GOT3 (cell line): ENCODE measurements at regions not wholly inside any gene's neighbourhood (a gene's known extent, or its start where the extent isn't known, plus 50 kb on each side); places are given as distances from the start of the nearest gene placed in this dataset.

ENCODE experiments used
- DNase-seq: peaks from one replicate; lab custom pipeline; 2025; ENCODE audit warnings: mixed read lengths; lab: John Stamatoyannopoulos, UW

DNA sequence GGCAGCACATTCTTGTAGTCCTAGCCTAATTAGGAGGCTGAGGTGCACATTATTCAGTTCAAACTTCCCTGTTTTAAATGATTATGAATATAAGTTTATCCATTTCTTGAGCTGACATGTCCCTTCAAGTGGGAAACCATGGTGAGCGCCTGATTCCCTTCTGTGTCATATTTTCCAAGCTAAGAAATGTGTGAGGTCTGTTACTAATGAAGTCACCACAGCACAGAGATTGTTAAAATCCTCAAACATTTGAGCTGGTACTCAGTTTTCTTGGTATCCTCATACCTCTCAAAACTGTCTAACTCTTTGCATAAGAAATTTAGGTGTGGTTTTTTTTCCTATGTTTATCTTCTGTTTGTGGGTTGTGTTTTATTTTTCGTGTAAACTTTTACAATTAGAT is 926.8 kb downstream of the GATA3 start:
- DNase-seq = no peak

DNA sequence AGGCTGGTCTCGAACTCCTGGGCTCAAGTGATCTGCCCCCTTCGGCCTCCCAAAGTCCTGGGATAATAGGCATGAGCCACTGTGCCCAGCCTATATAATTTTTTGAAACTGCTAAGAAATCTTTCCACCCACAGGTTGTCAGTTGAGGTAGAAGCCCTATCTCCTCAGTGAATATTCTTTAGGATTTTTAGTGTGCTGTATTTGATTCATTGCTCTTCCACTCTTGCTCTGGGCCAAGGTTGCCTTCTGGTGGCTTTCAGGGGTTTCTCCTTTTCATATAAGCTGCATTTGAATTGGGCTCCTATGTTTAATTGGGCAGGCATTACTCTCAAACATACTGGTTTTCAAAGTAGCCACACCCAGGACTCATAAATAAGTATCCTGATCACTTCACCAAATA is 931.2 kb downstream of the GATA3 start:
- DNase-seq = no peak

DNA sequence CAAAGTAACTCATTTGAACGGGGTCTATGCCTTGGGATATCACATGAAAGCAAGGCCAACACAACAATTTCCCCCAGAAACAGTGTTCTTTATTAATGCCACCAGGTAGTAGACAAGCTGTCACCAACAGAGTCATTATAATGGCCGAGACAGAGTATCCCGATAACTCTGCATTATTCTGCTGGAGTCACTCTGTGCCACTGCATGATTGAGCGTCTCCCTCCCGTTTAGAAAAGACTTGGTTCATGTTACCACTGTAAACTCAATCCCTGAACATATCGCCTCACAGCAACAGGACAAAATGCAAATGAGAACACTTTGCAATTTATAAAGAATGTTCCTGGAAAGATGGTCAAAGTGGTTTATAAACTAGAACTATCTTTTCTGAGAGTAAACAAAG is 932.5 kb downstream of the GATA3 start:
- no peak for DNase-seq

DNA sequence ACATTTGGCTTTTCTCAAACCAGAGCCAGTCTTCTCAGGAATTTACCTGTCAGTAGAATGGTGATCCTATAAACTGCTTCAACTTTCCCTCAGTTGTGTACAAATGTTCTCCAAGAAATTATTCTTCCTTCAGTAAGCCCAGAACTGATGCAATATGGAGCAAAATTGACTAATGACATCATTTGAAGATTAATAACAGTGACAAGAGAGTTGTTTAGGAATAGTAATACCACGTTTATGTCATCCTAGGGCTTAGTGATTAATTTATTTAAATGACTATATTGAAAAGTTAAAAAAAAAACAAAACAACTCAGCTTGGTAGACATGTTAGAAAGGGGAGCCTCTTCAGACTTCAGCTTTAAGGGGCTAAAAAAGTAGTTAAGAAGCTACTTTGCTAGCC is 933.2 kb downstream of the GATA3 start:
- DNase-seq = no peak

DNA sequence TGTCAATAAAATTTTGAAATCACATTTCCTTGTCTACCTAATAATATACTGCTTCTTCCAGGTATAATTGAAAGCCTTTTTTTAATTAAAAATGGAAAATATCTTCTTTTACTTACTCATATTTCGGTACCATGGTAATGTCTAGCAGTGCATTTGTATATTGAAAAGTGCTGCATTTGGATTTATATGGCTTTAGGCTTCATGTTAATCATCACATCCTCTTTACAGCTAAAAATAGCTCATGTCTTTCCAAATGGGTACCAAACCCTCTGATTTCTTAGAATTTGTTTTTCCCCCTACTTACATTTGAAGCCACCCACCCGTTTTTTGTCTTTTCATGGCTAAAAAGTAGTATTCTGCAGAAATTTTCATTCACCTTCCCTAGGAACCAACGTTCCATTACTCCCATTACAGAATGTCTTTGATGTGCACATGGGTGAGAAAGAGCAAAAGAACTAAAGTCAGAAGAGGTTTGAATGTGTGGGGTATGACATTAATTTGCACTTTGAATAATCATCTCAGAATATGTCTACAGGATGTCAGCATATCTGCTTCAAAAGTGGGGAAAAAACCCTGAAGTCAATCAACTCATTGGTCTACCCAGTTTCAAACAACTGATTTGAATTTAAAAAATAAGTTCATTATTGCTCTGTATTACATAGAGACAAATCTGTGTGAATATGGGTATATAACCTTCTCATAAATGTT is 935.9 kb downstream of the GATA3 start:
- no peak for DNase-seq

DNA sequence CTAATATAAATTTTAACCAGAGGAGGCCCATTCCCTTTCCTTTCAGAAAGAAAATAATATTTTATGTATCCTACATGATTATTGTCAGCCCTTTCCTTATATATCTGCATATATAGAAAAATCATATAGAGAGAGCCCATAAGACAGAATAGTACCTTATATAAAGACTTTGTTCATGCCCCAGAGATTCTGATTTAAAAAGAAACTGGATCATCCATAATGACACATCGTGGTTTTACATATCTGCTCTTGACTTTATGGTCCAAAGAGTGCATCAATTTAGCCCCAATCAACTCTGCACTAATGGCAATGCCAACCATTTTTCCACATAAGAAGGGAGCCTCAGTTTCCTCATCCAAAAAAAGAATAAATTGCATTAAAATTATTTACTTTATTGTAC is 937.5 kb downstream of the GATA3 start:
- DNase-seq = no peak

DNA sequence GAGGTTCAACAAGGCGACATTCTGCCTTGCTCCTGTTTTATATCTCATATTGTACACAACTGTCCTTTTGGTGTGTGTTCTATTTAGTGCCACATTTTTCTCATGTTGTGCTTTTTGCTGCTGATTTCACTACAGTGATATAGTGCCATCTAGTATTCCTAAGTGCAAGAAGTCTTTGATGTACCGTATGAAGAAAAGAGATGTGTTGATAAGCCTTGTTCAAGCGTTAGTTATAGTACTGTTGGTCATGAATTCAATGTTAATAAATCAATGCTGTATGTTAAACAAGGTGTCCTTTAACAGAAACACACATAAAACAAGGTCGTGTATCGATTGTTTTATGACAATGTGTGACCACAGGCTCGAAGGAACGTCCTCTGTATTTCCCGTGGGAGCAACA is 939.4 kb downstream of the GATA3 start:
- DNase-seq = no peak

DNA sequence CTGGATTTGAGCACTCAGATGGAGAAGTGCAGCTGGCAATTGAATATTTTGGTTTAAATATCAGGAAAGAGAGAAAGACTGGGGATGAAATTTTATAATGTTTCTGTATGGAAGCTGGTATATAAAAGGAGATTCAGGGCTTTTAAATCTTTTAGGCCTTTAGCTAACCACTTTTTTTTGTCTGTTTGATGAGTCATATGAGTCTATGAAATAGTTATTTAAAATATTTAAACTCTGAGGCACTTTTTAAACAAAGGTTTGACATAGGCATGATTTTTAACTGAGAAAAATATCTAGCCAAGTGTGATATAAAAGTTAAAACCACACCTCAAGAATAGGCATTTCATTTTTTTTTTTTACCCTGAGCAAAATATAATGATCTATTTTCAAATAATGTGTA is 944.3 kb downstream of the GATA3 start:
- no peak for DNase-seq

DNA sequence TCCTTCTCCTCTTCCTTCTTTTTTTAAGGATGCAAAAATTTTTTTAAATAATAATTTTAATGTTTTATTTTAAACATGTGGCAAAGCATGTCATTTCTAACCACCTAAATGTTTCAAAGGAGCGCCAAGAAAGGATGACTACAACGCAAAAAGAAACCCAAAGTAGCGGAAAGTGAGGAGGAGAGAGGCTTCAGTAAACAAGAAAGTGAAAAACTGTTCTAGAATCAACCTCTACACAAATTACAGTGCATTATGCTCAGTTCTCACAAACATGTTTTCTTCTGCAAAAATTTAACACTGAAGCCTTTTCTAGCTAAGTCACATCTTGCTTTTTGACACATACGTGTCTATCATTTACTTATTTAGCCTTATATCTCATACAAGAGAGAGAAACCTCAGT is 948.6 kb downstream of the GATA3 start:
- no peak for DNase-seq

DNA sequence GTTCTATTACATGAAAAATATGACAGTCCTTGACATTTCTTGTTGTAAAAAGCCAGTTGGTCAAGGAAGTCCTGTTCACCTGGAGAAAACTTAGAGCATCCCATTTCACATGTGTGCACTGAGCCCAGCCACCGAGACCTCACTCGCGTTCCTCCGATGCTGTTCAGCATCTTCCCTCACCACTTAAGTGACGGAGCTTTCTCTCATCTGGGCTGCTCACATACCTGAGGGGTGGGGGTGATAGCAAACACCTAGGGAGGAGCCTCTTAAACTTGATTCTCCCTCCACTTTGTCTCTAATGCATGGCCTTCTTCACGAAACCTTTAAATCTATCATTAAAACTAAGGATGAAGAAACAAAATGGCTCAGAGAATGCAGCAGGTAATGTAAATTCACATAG is 950.2 kb downstream of the GATA3 start:
- no peak for DNase-seq

DNA sequence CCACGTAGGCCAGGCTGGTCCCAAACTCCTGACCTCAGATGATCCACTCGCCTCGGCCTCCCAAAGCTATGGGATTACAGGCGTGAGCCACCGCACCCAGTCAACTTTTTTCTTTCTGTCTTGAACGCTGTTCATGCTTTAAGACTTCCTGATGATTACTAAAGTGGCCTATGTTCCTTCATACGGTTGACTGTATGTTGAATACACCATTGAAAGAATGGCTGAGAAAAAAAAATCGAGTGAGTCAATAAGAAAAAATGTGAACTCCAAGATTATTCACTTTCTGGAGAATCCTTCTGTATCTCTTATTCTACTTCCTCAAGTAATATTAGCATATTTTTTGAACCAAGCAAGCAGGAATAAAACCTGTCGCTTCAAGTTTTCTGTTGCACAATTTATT is 955.0 kb downstream of the GATA3 start:
- no peak for DNase-seq

DNA sequence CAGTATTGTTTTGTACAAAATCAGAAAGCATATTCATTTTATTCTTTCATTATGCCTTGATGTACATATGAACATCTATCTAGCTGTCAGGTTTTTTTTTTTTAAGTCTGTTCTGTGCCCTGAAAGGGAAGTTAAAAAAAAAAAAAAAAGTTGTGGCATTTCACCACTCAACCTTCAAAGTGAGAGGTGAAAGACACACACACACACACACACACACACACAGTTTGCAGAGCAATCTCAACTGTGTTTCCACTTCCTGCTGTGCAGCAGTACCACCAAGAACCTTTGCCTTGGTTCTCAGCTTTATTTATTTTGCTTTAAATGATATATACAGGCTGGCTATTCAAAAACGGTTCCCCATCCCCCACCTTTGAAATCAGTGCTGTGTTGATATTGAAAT is 955.6 kb downstream of the GATA3 start:
- DNase-seq = no peak

DNA sequence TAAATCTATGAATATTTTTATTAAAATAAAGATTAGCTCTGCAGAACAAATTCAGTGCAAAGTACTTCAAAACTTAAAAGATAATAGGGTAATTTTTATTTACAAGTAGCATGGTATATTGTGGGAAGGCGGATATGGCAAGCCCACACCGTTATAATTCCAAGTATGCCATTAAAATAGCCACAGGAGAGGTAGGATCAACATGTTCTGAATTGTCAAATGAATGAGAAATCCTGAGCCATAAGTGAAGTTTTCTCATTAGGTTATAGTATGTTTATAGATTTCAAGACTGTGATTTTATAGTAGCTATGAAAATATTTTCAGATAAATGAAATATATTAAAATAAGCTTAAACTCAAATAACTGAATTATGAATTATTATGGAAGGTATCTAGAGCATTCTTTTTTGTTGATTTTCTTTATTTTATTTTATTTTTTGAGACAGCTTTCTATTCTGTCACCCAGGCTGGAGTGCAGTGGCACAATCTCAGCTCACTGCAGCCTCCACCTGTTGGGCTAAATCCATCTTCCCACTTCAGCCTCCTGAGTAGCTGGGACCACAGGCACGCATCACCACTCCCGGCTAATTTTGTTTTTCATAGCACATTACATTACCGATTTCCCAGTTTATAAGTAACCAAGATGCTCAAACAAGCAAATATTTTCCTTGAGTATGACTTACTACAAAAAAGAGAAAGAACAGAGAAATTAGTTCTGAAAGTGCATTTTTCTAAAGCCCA is 956.6 kb downstream of the GATA3 start:
- DNase-seq = no peak

DNA sequence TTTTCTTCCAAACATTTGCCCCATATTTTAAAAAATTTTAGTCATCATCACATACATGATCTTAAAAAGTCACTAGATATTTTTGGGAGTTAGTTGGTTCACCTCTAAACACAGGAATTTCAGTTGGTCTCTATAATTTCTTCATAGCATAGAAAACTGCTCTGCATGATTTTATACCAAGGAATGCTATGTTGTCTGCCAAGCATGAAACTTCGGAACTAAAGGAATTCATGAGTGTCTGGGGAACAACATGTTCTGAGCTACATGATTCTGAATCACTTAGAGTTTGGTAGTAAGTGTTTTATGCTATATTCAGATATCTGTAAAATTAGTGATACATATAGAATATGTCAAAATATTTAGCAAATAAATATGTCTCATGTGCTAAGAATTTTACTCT is 957.8 kb downstream of the GATA3 start:
- DNase-seq = no peak

DNA sequence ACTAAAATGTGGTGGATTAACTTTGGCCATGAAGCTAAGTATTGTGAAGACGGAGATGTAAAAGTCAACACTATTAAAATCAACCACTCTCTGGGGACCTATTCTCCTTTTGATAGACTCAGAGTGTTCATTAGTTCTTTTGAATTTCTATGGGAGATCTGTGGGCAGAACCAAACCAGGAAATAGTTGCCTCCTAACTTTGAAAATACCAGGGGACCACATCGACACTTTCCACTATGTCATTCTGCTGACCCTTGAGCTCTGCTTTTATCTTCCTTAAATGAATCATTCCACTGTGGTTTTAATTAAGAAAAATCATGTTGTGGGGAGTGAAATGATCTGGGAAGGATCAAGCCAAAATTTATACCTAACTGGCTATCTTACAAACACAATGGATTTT is 960.5 kb downstream of the GATA3 start:
- DNase-seq = no peak

DNA sequence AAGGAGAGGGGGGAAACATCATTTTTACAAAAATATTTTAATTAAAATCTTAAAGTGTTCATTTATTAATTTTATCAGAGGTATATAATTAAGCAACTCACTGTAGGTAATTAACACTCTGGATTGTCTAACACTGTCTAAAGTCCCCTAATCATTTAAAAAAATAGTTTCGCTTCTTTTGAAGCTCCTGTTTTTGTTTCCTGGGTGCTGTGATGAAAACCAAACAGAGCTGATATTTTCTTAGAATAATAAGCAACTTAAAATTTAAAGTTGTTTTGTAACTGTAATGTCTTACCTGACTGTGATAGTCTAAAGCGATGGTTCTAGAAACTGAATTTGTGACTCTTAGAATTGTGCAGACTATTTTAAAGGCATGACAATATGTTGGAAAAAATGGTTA is 961.0 kb downstream of the GATA3 start:
- DNase-seq = no peak

DNA sequence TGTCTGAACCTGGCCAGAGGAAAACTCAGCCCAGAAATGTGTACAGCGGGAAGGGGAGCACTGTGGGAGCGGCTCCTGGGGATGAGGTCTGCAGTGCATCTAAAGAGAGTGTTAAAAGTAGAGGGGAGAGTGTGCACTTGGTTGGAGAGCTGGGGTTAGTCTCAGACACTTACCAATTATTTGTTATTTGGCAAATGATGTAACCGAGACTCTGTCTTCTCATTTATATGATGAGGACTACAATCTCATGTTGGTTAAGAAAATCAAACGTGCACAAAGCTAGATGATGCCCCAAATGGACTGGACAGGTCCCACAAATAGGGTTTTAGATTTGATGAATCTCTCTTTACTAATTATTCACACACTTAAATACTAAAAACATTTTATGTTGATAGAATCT is 962.4 kb downstream of the GATA3 start:
- DNase-seq = no peak

DNA sequence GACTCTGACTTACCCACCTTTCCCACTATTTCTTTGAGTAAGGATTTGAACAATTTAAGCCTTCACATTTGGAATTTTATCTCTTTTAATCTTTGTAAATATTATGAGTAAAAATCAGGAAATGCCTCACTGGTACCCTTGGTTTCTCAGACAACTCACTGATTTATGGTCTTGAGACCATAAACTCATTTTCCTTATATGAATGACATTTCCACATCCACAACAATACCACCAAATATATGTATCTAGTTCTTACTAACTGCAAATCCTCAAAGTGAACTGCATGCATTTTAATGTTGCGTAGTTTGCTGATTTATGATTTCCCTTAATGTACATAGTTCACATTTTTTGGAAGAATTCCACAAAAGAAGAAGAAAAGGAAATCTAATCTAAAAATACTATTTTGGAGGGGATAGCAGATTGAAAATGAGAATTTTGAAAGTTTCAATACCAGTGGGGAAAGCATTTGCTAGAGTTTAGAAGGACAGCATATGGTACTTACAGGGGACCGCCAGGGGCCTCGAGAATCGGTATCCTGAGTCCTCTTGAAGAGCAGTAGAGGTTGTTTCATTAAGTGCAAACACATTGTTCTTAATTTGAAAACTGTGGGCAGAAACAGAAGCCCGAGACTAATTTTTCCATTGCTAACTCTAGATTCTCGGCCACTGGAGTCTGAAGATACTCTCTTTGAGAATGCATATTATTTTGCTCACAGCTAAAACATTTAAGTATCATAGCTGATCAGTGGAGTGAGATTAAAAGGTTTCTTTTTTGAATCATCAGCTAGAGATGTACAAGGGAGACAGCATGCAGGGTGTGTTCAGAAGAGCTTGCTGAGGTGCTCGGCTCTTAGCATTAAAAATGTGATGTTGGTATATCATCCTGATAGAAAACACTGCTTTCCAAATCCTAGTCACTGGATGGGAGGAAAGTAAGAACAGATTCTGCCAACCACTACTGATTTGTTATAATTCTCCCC is 964.0 kb downstream of the GATA3 start:
- DNase-seq = no peak

DNA sequence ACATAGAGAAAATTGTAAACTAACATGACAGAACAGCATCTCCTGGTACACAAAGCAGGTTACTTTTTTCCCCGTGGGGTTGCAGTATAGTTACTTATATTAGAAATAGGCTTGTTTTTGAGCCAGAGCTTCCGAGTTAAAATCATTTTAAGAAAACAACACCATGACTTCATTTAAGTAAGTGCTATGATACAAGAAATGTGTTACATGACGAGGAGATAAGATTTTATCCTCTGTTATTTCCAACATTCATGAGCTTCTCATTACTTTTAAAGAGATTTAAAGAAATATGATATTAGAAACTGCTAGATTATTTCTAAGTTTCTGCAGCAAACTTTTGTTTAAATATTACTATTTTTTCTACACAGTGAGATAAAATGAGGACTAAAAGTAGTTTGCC is 968.7 kb downstream of the GATA3 start:
- no peak for DNase-seq

DNA sequence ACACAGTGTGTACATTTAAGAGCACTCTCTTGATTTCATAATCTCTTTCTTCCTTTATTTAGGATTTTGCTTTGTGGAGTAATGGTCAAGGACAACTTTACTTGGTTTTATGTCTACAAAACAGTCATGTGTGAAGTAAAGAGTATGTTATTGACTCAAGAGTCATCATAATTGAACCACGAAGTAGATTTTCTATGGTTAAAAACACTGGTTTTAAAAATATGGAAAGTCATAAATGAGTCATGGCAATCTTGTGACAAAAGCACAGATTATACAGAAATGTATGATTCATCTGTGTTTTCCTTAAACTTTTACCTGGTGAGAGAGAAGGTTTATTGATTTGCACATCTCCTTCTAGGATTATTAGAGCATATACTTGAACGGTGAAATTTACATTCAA is 969.7 kb downstream of the GATA3 start:
- no peak for DNase-seq

DNA sequence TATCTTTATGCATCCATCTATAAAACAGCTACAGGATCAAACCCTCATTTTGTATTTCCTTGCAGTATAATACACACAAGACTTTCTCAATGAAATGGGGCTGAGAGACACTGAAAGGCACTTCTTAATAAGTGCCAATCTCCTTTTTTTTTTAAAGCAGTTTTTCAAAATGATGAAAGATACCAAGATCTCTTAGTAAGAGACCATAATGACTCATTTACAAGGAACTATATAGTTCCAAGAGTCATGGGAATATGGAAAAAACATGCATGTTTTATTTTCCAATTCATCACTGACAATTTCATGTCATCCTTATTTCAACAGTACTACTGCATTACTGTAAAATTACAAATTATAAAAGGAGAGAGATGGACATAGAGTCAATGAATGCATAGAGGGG is 973.7 kb downstream of the GATA3 start:
- DNase-seq = no peak

DNA sequence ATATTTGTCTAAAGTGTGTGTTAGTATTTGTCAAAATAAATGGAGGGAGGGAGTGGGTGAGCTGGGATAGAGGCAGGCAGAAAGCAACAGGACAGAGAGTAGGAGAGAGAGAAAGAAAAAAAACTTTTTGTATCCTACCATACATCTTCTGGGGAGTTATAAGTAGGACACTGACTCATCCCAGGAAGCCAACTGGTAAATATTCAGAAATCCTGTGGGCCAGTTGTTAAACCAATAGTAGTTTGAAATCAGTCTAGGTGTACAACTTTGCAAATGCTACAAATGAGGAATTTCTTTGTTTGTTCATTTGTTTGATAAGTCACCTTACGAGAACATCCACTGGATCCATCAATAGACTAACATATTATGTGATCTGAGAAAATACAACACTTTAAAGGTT is 980.9 kb downstream of the GATA3 start:
- DNase-seq = no peak

DNA sequence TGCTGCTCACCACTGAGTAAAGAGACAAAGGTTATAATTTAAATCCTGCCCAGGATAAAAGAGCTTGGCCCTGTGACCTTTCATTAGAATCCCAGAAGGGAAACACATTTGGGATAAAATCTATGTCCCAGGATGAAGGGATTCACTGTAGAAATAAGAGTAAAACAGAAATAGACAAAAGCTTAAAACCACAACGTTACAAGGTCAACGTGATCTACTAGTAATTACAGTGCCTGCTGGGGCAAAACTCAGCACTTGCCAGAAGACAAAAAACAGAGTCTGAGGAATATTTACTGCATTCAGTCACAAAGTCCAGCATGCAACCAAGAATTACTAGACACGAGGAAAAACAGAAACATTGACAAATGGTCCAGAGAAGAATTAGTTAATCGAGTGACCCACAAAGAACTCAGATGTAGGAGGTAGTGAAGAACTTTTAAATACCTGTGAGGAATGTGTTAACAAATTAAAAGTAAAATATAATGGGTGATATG is 982.3 kb downstream of the GATA3 start:
- DNase-seq = no peak
